HCT116 (cell line): ENCODE measurements at regions not wholly inside any gene's neighbourhood (a gene's known extent, or its start where the extent isn't known, plus 50 kb on each side); places are given as distances from the start of the nearest gene placed in this dataset.

Experiments
- ATAC-seq: fragments of 200-7000 bp; cut with Tn5 transposase; 2 replicates; pipeline ENCODE4 v1.9.1; 2020; ENCODE audit warnings: mild to moderate bottlenecking, moderate library complexity
- BruUV-seq: library from RNA; stranded (reverse); fragments of 400-500 nt; replicated peaks from 2 replicates; lab custom pipeline; 2021; lab: Mats Ljungman, UMichigan
- CTCF ChIA-PET: fragments of 300-600 bp; sonication (Branson Sonifier 250); formaldehyde crosslinking; loops from one replicate; lab custom pipeline; 2021; ENCODE audit warnings: antibody characterized with exemption; lab: Charles Lee
- POLR2A ChIA-PET: fragments of 300-600, 350-600 bp; sonication (Branson Sonifier 250); formaldehyde crosslinking; loops from one replicate; lab custom pipeline; 2021; ENCODE audit warnings: antibody characterized with exemption; lab: Charles Lee
- RAD21 ChIA-PET, 2 experiments: fragments of 300-600 bp; sonication (Branson Sonifier 250); formaldehyde crosslinking; loops; one replicate each; lab custom pipeline; 2023; ENCODE audit warnings: low total read pairs in 2 of 2; ENCODE audit not compliant: uncharacterized antibody in 2 of 2, unreplicated experiment in 2 of 2, low non-redundant PET in 1 of 2; lab: Charles Lee
- DNase-seq: peaks from one replicate; pipeline ENCODE4 v3.0.0-alpha.2; 2010; ENCODE audit warnings: low read depth, low spot score
- H2AFZ ChIP-seq: fragments of 200-600 bp; shearing (Covaris generic), sonication (generic); 2 replicates; pipeline ENCODE4 v1.6.1; 2017; ENCODE audit warnings: low read depth, mixed run types, mixed read lengths, antibody characterized with exemption, low read length; ENCODE audit not compliant: poor library complexity, severe bottlenecking
- H3K27ac ChIP-seq: 2 replicates; pipeline ENCODE4 v1.5.1; 2012; ENCODE audit warnings: low read depth, low read length
- H3K27me3 ChIP-seq: fragments of 200-600 bp; sonication (generic); 2 replicates; pipeline ENCODE4 v1.6.1; 2016; ENCODE audit warnings: mixed run types, low read length, mixed read lengths; ENCODE audit not compliant: insufficient read depth
- H3K36me3 ChIP-seq, 2 experiments: fragments of 200-500 bp in 1 of 2; fragments of 200-600 bp in 1 of 2; sonication (Bioruptor generic) in 1 of 2; sonication (generic) in 1 of 2; 2 replicates each; pipeline versions ENCODE4 v1.5.1 to v1.6.1; 2014 to 2016; ENCODE audit warnings: low read length in 2 of 2, inconsistent platforms in 1 of 2, mixed read lengths in 1 of 2, mixed run types in 1 of 2; ENCODE audit not compliant: insufficient read depth in 2 of 2, control insufficient read depth in 1 of 2
- H3K4me1 ChIP-seq, 2 experiments: fragments of 200-600 bp in 1 of 2; sonication (generic) in 1 of 2; 2 replicates each; pipeline versions ENCODE4 v1.5.1 to v1.6.1; 2012 to 2017; ENCODE audit warnings: low read length in 2 of 2, inconsistent platforms in 1 of 2, mild to moderate bottlenecking in 1 of 2, mixed read lengths in 1 of 2, mixed run types in 1 of 2, moderate library complexity in 1 of 2; ENCODE audit not compliant: insufficient read depth in 2 of 2, control insufficient read depth in 1 of 2
- H3K4me2 ChIP-seq: fragments of 200-600 bp; sonication (generic); 2 replicates; pipeline ENCODE4 v1.6.1; 2017; ENCODE audit warnings: mixed run types, low read length, mixed read lengths
- H3K4me3 ChIP-seq, 2 experiments: fragments of 200-600 bp in 1 of 2; sonication (generic) in 1 of 2; replicated peaks in 1 of 2; 2 replicates each; pipeline ENCODE4 v1.5.1; 2011 to 2016; ENCODE audit warnings: low read length in 2 of 2, control low read depth in 1 of 2, low read depth in 1 of 2, mild to moderate bottlenecking in 1 of 2, mixed read lengths in 1 of 2, mixed run types in 1 of 2
- H3K79me2 ChIP-seq: fragments of 200-600 bp; sonication (generic); 2 replicates; pipeline ENCODE4 v1.6.1; 2017; ENCODE audit warnings: mild to moderate bottlenecking, mixed run types, low read length, moderate library complexity, mixed read lengths; ENCODE audit not compliant: insufficient read depth
- H3K9ac ChIP-seq: fragments of 200-600 bp; sonication (generic); 2 replicates; pipeline ENCODE4 v1.6.1; 2016; ENCODE audit warnings: low read length, mixed read lengths
- H3K9me2 ChIP-seq: fragments of 200-600 bp; sonication (generic), shearing (Covaris generic); 2 replicates; pipeline ENCODE4 v1.6.1; 2017; ENCODE audit warnings: mixed run types, mild to moderate bottlenecking, moderate library complexity; ENCODE audit not compliant: insufficient read depth
- H3K9me3 ChIP-seq, 2 experiments: fragments of 200-500 bp in 1 of 2; fragments of 200-600 bp in 1 of 2; sonication (Bioruptor generic) in 1 of 2; sonication (generic) in 1 of 2; 2 replicates each; pipeline ENCODE4 v1.6.1; 2014 to 2017; ENCODE audit warnings: low read length in 2 of 2, mixed read lengths in 2 of 2, inconsistent platforms in 1 of 2, low read depth in 1 of 2, mild to moderate bottlenecking in 1 of 2, mixed run types in 1 of 2, moderate library complexity in 1 of 2; ENCODE audit not compliant: control insufficient read depth in 1 of 2, insufficient read depth in 1 of 2
- H4K20me1 ChIP-seq: fragments of 200-600 bp; sonication (generic), shearing (Covaris generic); 2 replicates; pipeline ENCODE4 v1.6.1; 2017; ENCODE audit warnings: mixed run types, mild to moderate bottlenecking, moderate library complexity; ENCODE audit not compliant: insufficient read depth
- CEBPB ChIP-seq: IDR thresholded peaks from 2 replicates; pipeline ENCODE4 v1.6.1; 2012; ENCODE audit warnings: low read depth
- EGR1 ChIP-seq: IDR thresholded peaks from 2 replicates; pipeline ENCODE4 v1.6.1; 2012; ENCODE audit warnings: low read depth
- ELF1 ChIP-seq: IDR thresholded peaks from 2 replicates; pipeline ENCODE4 v1.6.1; 2012; ENCODE audit warnings: low read depth, borderline replicate concordance
- EZH2 ChIP-seq: fragments of 200-600 bp; sonication (generic); IDR thresholded peaks from 2 replicates; pipeline ENCODE4 v1.6.1; 2017; ENCODE audit warnings: antibody characterized with exemption, mixed run types
- JUND ChIP-seq: IDR thresholded peaks from 2 replicates; pipeline ENCODE4 v1.6.1; 2012
- POLR2AphosphoS5 ChIP-seq: IDR thresholded peaks from 2 replicates; pipeline ENCODE4 v1.6.1; 2011; ENCODE audit warnings: mild to moderate bottlenecking, low read depth, low read length, moderate library complexity
- RAD21 ChIP-seq: IDR thresholded peaks from 2 replicates; pipeline ENCODE4 v1.6.1; 2012; ENCODE audit warnings: low read depth, mild to moderate bottlenecking
- SIN3A ChIP-seq: IDR thresholded peaks from 2 replicates; pipeline ENCODE4 v1.6.1; 2012; ENCODE audit warnings: low read depth
- SP1 ChIP-seq: IDR thresholded peaks from 2 replicates; pipeline ENCODE4 v1.6.1; 2012; ENCODE audit warnings: low read depth
- TCF7L2 ChIP-seq: IDR thresholded peaks from 2 replicates; pipeline ENCODE4 v1.7.0; 2011; ENCODE audit warnings: borderline replicate concordance, inconsistent platforms; ENCODE audit not compliant: insufficient read depth, insufficient read length; ENCODE audit errors: extremely low read depth
- YY1 ChIP-seq: IDR thresholded peaks from 2 replicates; pipeline ENCODE4 v1.6.1; 2011; ENCODE audit warnings: low read length, low read depth, moderate library complexity, mild to moderate bottlenecking; ENCODE audit not compliant: insufficient replicate concordance; ENCODE audit errors: extremely low read depth
- ZBTB33 ChIP-seq: IDR thresholded peaks from 2 replicates; pipeline ENCODE4 v1.6.1; 2011; ENCODE audit warnings: mild to moderate bottlenecking, low read length, moderate library complexity; ENCODE audit not compliant: insufficient replicate concordance; ENCODE audit errors: extremely low read depth
- ZNF274 ChIP-seq: fragments of 200-500 bp; sonication (Bioruptor generic); IDR thresholded peaks from 2 replicates; pipeline ENCODE4 v1.6.1; 2014; ENCODE audit warnings: mild to moderate bottlenecking, low read depth, low read length, inconsistent platforms
- intact Hi-C: fragments of 100-400 bp; cut with micrococcal nuclease; formaldehyde crosslinking; loops from 2 replicates; pipeline ENCODE4 v1.10.0; 2022
- TF ChIP-seq, protein P1 (sequence below), 3 experiments: fragments of 200-600 bp in 1 of 3; sonication (generic) in 1 of 3; IDR thresholded peaks in 2 of 3; conservative IDR thresholded peaks in 1 of 3; 2 replicates each; pipeline ENCODE4 v1.5.1; 2012 to 2017; ENCODE audit warnings: low read depth in 2 of 3, low read length in 2 of 3, antibody characterized with exemption in 1 of 3, borderline replicate concordance in 1 of 3, control low read depth in 1 of 3, mild to moderate bottlenecking in 1 of 3, mixed read lengths in 1 of 3, mixed run types in 1 of 3, moderate library complexity in 1 of 3; ENCODE audit not compliant: insufficient read depth in 1 of 3
- TF ChIP-seq, protein P2 (sequence below): IDR thresholded peaks from 2 replicates; pipeline ENCODE4 v1.6.1; 2012
- TF ChIP-seq, protein P3 (sequence below): IDR thresholded peaks from 2 replicates; pipeline ENCODE4 v1.6.1; 2012

- Histone ChIP-seq H3K79me2 (no peaks in the 10 kb centered on the region), H2AFZ (no peak overlapping the region), H3K27me3 (no peaks in the 10 kb centered on the region), H3K9me3 (no peaks in the 10 kb centered on the region), H4K20me1 (no peaks in the 10 kb centered on the region), H3K4me1 (no peaks in the 10 kb centered on the region), H3K36me3 (no peaks in the 10 kb centered on the region), H3K9ac (no peak overlapping the region), H3K4me2 (no peak overlapping the region), H3K4me3 (no peak overlapping the region), H3K9me2 (no peaks in the 10 kb centered on the region), H3K27ac (no peak overlapping the region)
- BruUV-seq = no TSS peak
- TF ChIP-seq RAD21 (no peak), POLR2AphosphoS5 (no peak), ZBTB33 (no peak), ZNF274 (no peak), JUND (no peak), SIN3A (no peak), EZH2 (no peak), ELF1 (no peak), SP1 (no peak), YY1 (no peak), TCF7L2 (no peak), CEBPB (no peak), EGR1 (no peak)
- TF ChIP-seq, protein P1, sequence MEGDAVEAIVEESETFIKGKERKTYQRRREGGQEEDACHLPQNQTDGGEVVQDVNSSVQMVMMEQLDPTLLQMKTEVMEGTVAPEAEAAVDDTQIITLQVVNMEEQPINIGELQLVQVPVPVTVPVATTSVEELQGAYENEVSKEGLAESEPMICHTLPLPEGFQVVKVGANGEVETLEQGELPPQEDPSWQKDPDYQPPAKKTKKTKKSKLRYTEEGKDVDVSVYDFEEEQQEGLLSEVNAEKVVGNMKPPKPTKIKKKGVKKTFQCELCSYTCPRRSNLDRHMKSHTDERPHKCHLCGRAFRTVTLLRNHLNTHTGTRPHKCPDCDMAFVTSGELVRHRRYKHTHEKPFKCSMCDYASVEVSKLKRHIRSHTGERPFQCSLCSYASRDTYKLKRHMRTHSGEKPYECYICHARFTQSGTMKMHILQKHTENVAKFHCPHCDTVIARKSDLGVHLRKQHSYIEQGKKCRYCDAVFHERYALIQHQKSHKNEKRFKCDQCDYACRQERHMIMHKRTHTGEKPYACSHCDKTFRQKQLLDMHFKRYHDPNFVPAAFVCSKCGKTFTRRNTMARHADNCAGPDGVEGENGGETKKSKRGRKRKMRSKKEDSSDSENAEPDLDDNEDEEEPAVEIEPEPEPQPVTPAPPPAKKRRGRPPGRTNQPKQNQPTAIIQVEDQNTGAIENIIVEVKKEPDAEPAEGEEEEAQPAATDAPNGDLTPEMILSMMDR (IDR thresholded peaks at IDR 0.05 in 2 of 3, conservative IDR thresholded peaks at IDR 0.05 in 1 of 3; ENCODE audit: borderline replicate concordance in 1 of 3, insufficient read depth in 1 of 3, low read depth in 2 of 3, low read length in 2 of 3) = no peak
- TF ChIP-seq, protein P2, sequence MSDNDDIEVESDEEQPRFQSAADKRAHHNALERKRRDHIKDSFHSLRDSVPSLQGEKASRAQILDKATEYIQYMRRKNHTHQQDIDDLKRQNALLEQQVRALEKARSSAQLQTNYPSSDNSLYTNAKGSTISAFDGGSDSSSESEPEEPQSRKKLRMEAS = no peak
- TF ChIP-seq, protein P3, sequence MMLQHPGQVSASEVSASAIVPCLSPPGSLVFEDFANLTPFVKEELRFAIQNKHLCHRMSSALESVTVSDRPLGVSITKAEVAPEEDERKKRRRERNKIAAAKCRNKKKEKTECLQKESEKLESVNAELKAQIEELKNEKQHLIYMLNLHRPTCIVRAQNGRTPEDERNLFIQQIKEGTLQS = no peak
- ATAC-seq (no peak), DNase-seq (no peak)
- ChIA-PET POLR2A (no interaction called here), CTCF (no interaction called here), RAD21 (no interaction called here)
- intact Hi-C loops = no loop called here
Observed at GRCh38 chr1:232244426-232244825, 385.5 kb downstream of the SIPA1L2 start.
